H9 (cell line): ENCODE measurements at regions not wholly inside any gene's neighbourhood (a gene's known extent, or its start where the extent isn't known, plus 50 kb on each side); places are given as distances from the start of the nearest gene placed in this dataset.

Experiments
- DNase-seq: peaks from one replicate; pipeline ENCODE4 v3.0.0-alpha.2; 2017
- H2AFZ ChIP-seq: one replicate; pipeline ENCODE4 v1.6.1; 2013; ENCODE audit warnings: mild to moderate bottlenecking, low read length, control low read depth, moderate library complexity
- H2AK5ac ChIP-seq: 2 replicates; pipeline ENCODE4 v1.6.1; 2013; ENCODE audit warnings: low read length, control low read depth, mixed read lengths; ENCODE audit not compliant: insufficient read length
- H2BK120ac ChIP-seq: one replicate; pipeline ENCODE4 v1.6.1; 2013; ENCODE audit warnings: low read depth, mild to moderate bottlenecking, low read length, control low read depth, inconsistent platforms; ENCODE audit not compliant: poor library complexity, severe bottlenecking
- H2BK12ac ChIP-seq: 2 replicates; pipeline ENCODE4 v1.6.1; 2013; ENCODE audit warnings: low read length, control low read depth, mixed read lengths, low read depth; ENCODE audit not compliant: insufficient read length
- H2BK15ac ChIP-seq: 2 replicates; pipeline ENCODE4 v1.6.1; 2013; ENCODE audit warnings: low read depth, low read length, control low read depth
- H2BK20ac ChIP-seq: one replicate; pipeline ENCODE4 v1.6.1; 2013; ENCODE audit warnings: low read depth, mild to moderate bottlenecking, low read length, control low read depth, inconsistent platforms; ENCODE audit not compliant: poor library complexity, severe bottlenecking
- H2BK5ac ChIP-seq: 2 replicates; pipeline ENCODE4 v1.6.1; 2013; ENCODE audit warnings: low read length, control low read depth, mixed read lengths; ENCODE audit not compliant: insufficient read length
- H3K14ac ChIP-seq: 2 replicates; pipeline ENCODE4 v1.6.1; 2013; ENCODE audit warnings: low read length, control low read depth; ENCODE audit not compliant: insufficient read depth
- H3K18ac ChIP-seq: 2 replicates; pipeline ENCODE4 v1.6.1; 2013; ENCODE audit warnings: low read depth, mild to moderate bottlenecking, mixed read lengths, low read length, control low read depth; ENCODE audit not compliant: insufficient read length
- H3K23ac ChIP-seq: 2 replicates; pipeline ENCODE4 v1.6.1; 2013; ENCODE audit warnings: low read length, control low read depth, mixed read lengths, low read depth; ENCODE audit not compliant: insufficient read length
- H3K23me2 ChIP-seq: 2 replicates; pipeline ENCODE4 v1.6.1; 2013; ENCODE audit warnings: low read depth, mild to moderate bottlenecking, mixed read lengths, low read length, control low read depth; ENCODE audit not compliant: insufficient read length, poor library complexity, severe bottlenecking
- H3K27ac ChIP-seq: 2 replicates; pipeline ENCODE4 v1.5.1; 2013; ENCODE audit warnings: low read length, control low read depth, mixed read lengths, low read depth; ENCODE audit not compliant: insufficient read length
- H3K27me3 ChIP-seq: 2 replicates; pipeline ENCODE4 v1.6.1; 2013; ENCODE audit warnings: low read length, control low read depth, inconsistent platforms; ENCODE audit not compliant: insufficient read depth
- H3K4ac ChIP-seq: 2 replicates; pipeline ENCODE4 v1.6.1; 2013; ENCODE audit warnings: low read depth, mild to moderate bottlenecking, control low read depth, inconsistent platforms, low read length, moderate library complexity
- H3K4me1 ChIP-seq: 2 replicates; pipeline ENCODE4 v1.6.1; 2013; ENCODE audit warnings: low read length, control low read depth, inconsistent platforms; ENCODE audit not compliant: insufficient read depth
- H3K4me2 ChIP-seq: 2 replicates; pipeline ENCODE4 v1.6.1; 2013; ENCODE audit warnings: low read length, control low read depth, mixed read lengths; ENCODE audit not compliant: insufficient read length, insufficient read depth
- H3K56ac ChIP-seq: 2 replicates; pipeline ENCODE4 v1.6.1; 2013; ENCODE audit warnings: low read depth, mild to moderate bottlenecking, mixed read lengths, low read length, control low read depth; ENCODE audit not compliant: insufficient read length
- H3K79me1 ChIP-seq: 2 replicates; pipeline ENCODE4 v1.6.1; 2013; ENCODE audit warnings: low read depth, mild to moderate bottlenecking, moderate library complexity, low read length, control low read depth, inconsistent platforms; ENCODE audit not compliant: insufficient read depth, poor library complexity, severe bottlenecking
- H3K79me2 ChIP-seq: 2 replicates; pipeline ENCODE4 v1.6.1; 2013; ENCODE audit warnings: low read length, control low read depth, inconsistent platforms; ENCODE audit not compliant: insufficient read depth
- H3K9ac ChIP-seq: 2 replicates; pipeline ENCODE4 v1.6.1; 2013; ENCODE audit warnings: low read length, control low read depth, mixed read lengths; ENCODE audit not compliant: insufficient read length; ENCODE audit errors: extremely low read depth
- H3K9me3 ChIP-seq: one replicate; pipeline ENCODE4 v1.6.1; 2013; ENCODE audit warnings: low read depth, low read length, inconsistent platforms; ENCODE audit not compliant: control insufficient read depth
- H3T11ph ChIP-seq: one replicate; pipeline ENCODE4 v1.6.1; 2013; ENCODE audit warnings: mild to moderate bottlenecking, low read length, control low read depth, inconsistent platforms
- H4K20me1 ChIP-seq: one replicate; pipeline ENCODE4 v1.6.1; 2013; ENCODE audit not compliant: control insufficient read depth, insufficient read length, insufficient read depth
- H4K5ac ChIP-seq: 2 replicates; pipeline ENCODE4 v1.6.1; 2013; ENCODE audit warnings: low read depth, mild to moderate bottlenecking, mixed read lengths, low read length, control low read depth; ENCODE audit not compliant: insufficient read length
- H4K8ac ChIP-seq: replicated peaks from 2 replicates; pipeline ENCODE4 v1.6.1; 2013; ENCODE audit warnings: low read length, control low read depth, mixed read lengths, low read depth; ENCODE audit not compliant: insufficient read length
- H4K91ac ChIP-seq: 2 replicates; pipeline ENCODE4 v1.6.1; 2013; ENCODE audit warnings: low read depth, mild to moderate bottlenecking, moderate library complexity, mixed read lengths, low read length, control low read depth; ENCODE audit not compliant: insufficient read length
- H3K27ac Mint-ChIP-seq, 3 experiments: 2 replicates in 2 of 3; 3 replicates in 1 of 3; pipeline ENCODE4 v1.8.0; 2020 to 2021; ENCODE audit warnings: mixed read lengths in 3 of 3, mild to moderate bottlenecking in 1 of 3, moderate library complexity in 1 of 3
- H3K27me3 Mint-ChIP-seq: 2 replicates; pipeline ENCODE4 v1.8.0; 2021; ENCODE audit warnings: low read depth, mild to moderate bottlenecking, moderate library complexity, mixed read lengths
- H3K36me3 Mint-ChIP-seq, 3 experiments: 2 replicates in 2 of 3; 3 replicates in 1 of 3; pipeline ENCODE4 v1.8.0; 2020 to 2021; ENCODE audit warnings: low read depth in 3 of 3, mixed read lengths in 3 of 3; ENCODE audit not compliant: insufficient read depth in 1 of 3
- H3K4me1 Mint-ChIP-seq, 2 experiments: 2 replicates each; pipeline ENCODE4 v1.8.0; 2020; ENCODE audit warnings: mixed read lengths in 2 of 2
- H3K4me3 Mint-ChIP-seq, 2 experiments: 2 replicates in 1 of 2; 3 replicates in 1 of 2; pipeline ENCODE4 v1.8.0; 2020 to 2021; ENCODE audit warnings: mild to moderate bottlenecking in 2 of 2, mixed read lengths in 2 of 2, moderate library complexity in 1 of 2
- H3K9me3 Mint-ChIP-seq, 2 experiments: 2 replicates in 1 of 2; 3 replicates in 1 of 2; pipeline ENCODE4 v1.8.0; 2020; ENCODE audit warnings: mild to moderate bottlenecking in 2 of 2, mixed read lengths in 2 of 2, moderate library complexity in 1 of 2
- WGBS: extraction: QIAGEN DNeasy Blood & Tissue Kit; methylation state at CpG from one replicate; pipeline ENCODE4 v1.1.7; 2013; ENCODE audit warnings: missing lambda C conversion rate, low lambda C conversion rate, mixed read lengths; ENCODE audit not compliant: insufficient read length; ENCODE audit errors: extremely low coverage; 5-methylcytosine and 5-hydroxymethylcytosine counted together
- TF ChIP-seq, protein P1 (sequence below): fragments of 200-600 bp; sonication (generic); conservative IDR thresholded peaks from 3 replicates; pipeline ENCODE4 v1.8.0; 2021; ENCODE audit warnings: antibody characterized with exemption, mild to moderate bottlenecking

- no CpG with 5 or more reads among the region's 3 CpGs for WGBS
- H3K23ac ChIP-seq: no peak overlapping the region
- H3K9ac ChIP-seq: no peak overlapping the region
These were observed 401.1 kb upstream of the TRPC7 start for GRCh38 chr5:136766456-136766855.

More at GRCh38 chr5:136766456-136766855, 401.1 kb upstream of the TRPC7 start:
- Histone ChIP-seq H3K56ac (no peak overlapping the region), H4K20me1 (no peaks in the 10 kb centered on the region), H2BK5ac (no peak overlapping the region), H2BK15ac (no peak overlapping the region), H4K91ac (no peak overlapping the region), H3K4me2 (no peak overlapping the region), H3K23me2 (no peaks in the 10 kb centered on the region), H2AFZ (no peak overlapping the region), H3K4ac (no peak overlapping the region), H3K27ac (no peak overlapping the region), H2BK12ac (no peak overlapping the region), H3K27me3 (no peaks in the 10 kb centered on the region; the same call in 1 of the 2 replicates), H4K8ac (no peak overlapping the region), H3K4me1 (no peaks in the 10 kb centered on the region), H2BK20ac (no peak overlapping the region), H2BK120ac (no peak overlapping the region), H3K9me3 (no peaks in the 10 kb centered on the region), H2AK5ac (no peak overlapping the region), H3K79me2 (no peaks in the 10 kb centered on the region), H3T11ph (no peak overlapping the region), H3K79me1 (no peaks in the 10 kb centered on the region), H4K5ac (no peak overlapping the region), H3K14ac (no peak overlapping the region), H3K18ac (no peak overlapping the region)
- Mint-ChIP-seq H3K27ac (no peak overlapping the region), H3K27me3 (peaks cover 1% of the 10 kb centered on the region), H3K4me3 (no peak overlapping the region), H3K4me1 (peaks cover 4 to 7% of the 10 kb centered on the region in 2 experiments; a peak in 3 of 4 replicates), H3K36me3 (no peaks in the 10 kb centered on the region), H3K9me3 (peaks cover 0 to 2% of the 10 kb centered on the region in 2 experiments; a peak in 2 of 5 replicates)
- no peak for DNase-seq
- TF ChIP-seq, protein P1, sequence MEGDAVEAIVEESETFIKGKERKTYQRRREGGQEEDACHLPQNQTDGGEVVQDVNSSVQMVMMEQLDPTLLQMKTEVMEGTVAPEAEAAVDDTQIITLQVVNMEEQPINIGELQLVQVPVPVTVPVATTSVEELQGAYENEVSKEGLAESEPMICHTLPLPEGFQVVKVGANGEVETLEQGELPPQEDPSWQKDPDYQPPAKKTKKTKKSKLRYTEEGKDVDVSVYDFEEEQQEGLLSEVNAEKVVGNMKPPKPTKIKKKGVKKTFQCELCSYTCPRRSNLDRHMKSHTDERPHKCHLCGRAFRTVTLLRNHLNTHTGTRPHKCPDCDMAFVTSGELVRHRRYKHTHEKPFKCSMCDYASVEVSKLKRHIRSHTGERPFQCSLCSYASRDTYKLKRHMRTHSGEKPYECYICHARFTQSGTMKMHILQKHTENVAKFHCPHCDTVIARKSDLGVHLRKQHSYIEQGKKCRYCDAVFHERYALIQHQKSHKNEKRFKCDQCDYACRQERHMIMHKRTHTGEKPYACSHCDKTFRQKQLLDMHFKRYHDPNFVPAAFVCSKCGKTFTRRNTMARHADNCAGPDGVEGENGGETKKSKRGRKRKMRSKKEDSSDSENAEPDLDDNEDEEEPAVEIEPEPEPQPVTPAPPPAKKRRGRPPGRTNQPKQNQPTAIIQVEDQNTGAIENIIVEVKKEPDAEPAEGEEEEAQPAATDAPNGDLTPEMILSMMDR: no peak
